Gastroesophageal sphincter (tissue), 4 donors: ENCODE measurements at regions not wholly inside any gene's neighbourhood (a gene's known extent, or its start where the extent isn't known, plus 50 kb on each side); places are given as distances from the start of the nearest gene placed in this dataset.

Experiments used
- ATAC-seq: fragments of 150-250 bp; one replicate; pipeline ENCODE4 v1.9.1; 2016; ENCODE audit warnings: mild to moderate bottlenecking, moderate library complexity
- H3K27ac ChIP-seq, 4 donors: fragments of 200-600 bp; sonication (generic) in 3 of 4; 1 replicate in 3 of 4; 2 replicates in 1 of 4; pipeline ENCODE4 v1.5.1; 2016 to 2019
- H3K27me3 ChIP-seq: fragments of 200-600 bp; sonication (generic); one replicate; pipeline ENCODE4 v1.5.1; 2019
- H3K36me3 ChIP-seq, 2 donors: fragments of 200-600 bp; sonication (generic); one replicate each; pipeline ENCODE4 v1.5.1; 2019; ENCODE audit warnings: control low read depth in 1 of 2
- H3K4me1 ChIP-seq, 3 donors: fragments of 200-600 bp; sonication (generic); 1 replicate in 2 of 3; 2 replicates in 1 of 3; pipeline ENCODE4 v1.5.1; 2016 to 2019; ENCODE audit warnings: control low read depth in 2 of 3
- H3K4me3 ChIP-seq, 2 donors: fragments of 200-600 bp; sonication (generic); one replicate each; pipeline ENCODE4 v1.5.1; 2019; ENCODE audit warnings: mild to moderate bottlenecking in 1 of 2, moderate library complexity in 1 of 2
- H3K9me3 ChIP-seq, 3 donors: fragments of 200-600 bp; sonication (generic); one replicate each; pipeline ENCODE4 v1.5.1; 2017 to 2019; ENCODE audit warnings: control low read depth in 2 of 3
- EP300 ChIP-seq: sonication (generic); formaldehyde crosslinking; IDR thresholded peaks from one replicate; pipeline ENCODE4 v1.6.1; 2017; ENCODE audit warnings: antibody characterized with exemption, mild to moderate bottlenecking
- POLR2A ChIP-seq, 2 donors: fragments of 450-650 bp; IDR thresholded peaks; one replicate each; pipeline ENCODE4 v1.6.1; 2017; ENCODE audit warnings: antibody characterized with exemption in 2 of 2, mild to moderate bottlenecking in 2 of 2, moderate library complexity in 1 of 2
- POLR2AphosphoS5 ChIP-seq: sonication (generic); formaldehyde crosslinking; IDR thresholded peaks from one replicate; pipeline ENCODE4 v1.6.1; 2017; ENCODE audit warnings: antibody characterized with exemption
- WGBS, 2 donors: methylation state at CpG; one replicate each; pipeline ENCODE4 v1.1.5; 2018; ENCODE audit warnings: low coverage in 1 of 2; 5-methylcytosine and 5-hydroxymethylcytosine counted together
- TF ChIP-seq, protein P1 (sequence below), 4 experiments: fragments of 200-600 bp in 2 of 4; fragments of 450-650 bp in 2 of 4; sonication (generic) in 1 of 4; IDR thresholded peaks; one replicate each; pipeline ENCODE4 v1.5.1; 2017 to 2019; ENCODE audit warnings: antibody characterized with exemption in 4 of 4, mild to moderate bottlenecking in 2 of 4, moderate library complexity in 2 of 4

DNA sequence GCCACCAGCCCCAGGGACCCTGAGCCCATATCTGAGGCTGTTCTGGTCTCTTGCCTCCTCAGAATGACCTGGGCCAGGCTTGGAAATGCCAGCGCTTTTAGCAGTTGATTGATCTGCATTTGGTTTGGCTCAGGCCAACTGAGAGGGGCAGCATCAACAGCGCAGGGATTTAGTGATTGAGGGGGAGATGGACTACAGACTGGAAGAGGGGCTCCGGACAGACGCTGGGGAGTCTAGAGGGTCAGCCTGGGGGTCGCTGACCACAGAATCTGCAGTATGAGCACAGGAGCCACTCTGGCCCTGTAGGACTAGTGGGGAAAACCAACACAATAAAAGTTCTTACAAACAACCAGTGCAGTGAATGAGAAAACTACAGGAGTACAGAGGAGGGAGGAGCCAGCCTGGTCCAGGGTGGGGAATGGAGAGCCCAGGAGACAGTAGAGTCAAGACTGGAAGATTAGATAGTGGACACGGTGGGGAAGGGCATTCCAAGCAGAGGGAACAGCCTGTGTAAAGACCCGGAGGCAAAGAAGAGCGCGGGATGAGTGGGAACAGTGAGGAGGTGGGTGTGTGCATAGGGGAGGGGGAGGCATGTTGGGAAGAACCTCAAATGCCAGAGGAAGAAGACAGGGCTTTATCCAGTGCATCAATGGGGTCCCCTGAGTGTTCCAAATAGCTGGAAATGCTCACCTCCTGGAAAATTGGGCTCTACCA is 128.9 kb downstream of the MRM1 start:
- no peaks in the 10 kb centered on the region for H3K4me1 ChIP-seq
- 40 to 56% methylated on average over 4 to 8 of the region's 9 CpGs for WGBS, 2 donors
- H3K27me3 ChIP-seq = peaks cover 78% of the 10 kb centered on the region
- H3K36me3 ChIP-seq = no peaks in the 10 kb centered on the region
- H3K9me3 ChIP-seq = no peaks in the 10 kb centered on the region
- TF ChIP-seq EP300 (no peak), POLR2A (IDR thresholded peaks at IDR 0.05) (no peak), POLR2AphosphoS5 (no peak)
- TF ChIP-seq, protein P1, sequence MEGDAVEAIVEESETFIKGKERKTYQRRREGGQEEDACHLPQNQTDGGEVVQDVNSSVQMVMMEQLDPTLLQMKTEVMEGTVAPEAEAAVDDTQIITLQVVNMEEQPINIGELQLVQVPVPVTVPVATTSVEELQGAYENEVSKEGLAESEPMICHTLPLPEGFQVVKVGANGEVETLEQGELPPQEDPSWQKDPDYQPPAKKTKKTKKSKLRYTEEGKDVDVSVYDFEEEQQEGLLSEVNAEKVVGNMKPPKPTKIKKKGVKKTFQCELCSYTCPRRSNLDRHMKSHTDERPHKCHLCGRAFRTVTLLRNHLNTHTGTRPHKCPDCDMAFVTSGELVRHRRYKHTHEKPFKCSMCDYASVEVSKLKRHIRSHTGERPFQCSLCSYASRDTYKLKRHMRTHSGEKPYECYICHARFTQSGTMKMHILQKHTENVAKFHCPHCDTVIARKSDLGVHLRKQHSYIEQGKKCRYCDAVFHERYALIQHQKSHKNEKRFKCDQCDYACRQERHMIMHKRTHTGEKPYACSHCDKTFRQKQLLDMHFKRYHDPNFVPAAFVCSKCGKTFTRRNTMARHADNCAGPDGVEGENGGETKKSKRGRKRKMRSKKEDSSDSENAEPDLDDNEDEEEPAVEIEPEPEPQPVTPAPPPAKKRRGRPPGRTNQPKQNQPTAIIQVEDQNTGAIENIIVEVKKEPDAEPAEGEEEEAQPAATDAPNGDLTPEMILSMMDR (IDR thresholded peaks at IDR 0.05) = no peak
- ATAC-seq = no peak
- no peak overlapping the region for H3K4me3 ChIP-seq
- H3K27ac ChIP-seq = no peak overlapping the region

DNA sequence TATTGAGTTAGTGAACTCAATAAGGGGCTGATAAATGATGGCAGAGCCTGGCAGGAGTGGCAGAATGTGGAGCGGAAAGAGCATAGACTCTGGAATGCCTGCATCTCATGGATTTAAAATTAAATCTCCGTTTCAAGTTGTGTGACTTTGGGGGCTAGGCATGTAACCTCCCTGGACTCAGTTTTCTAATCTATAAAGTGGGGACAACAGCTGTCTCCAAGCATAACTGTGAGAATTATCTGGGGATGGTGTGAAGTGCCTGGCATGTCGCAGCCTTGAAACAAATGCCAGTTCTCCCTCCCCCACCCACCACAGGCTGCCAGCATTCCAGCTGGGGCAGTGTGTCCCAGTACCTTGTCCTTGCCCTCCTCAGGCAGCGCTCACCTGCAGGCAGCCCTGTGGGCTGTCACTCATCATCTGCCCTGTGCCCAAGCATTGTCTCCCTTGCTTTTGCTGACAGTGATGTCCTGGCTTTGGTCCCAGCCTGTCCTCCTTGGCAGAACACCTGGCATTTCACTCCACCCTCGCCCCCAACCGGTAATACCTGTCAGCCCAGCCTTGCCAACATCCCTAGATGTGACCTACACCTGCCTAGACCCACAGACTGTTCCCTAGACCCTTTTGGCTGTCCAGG is 129.6 kb downstream of the MRM1 start:
- Histone ChIP-seq H3K9me3 (no peaks in the 10 kb centered on the region), H3K4me1 (no peaks in the 10 kb centered on the region), H3K27ac (no peak overlapping the region), H3K4me3 (no peak overlapping the region), H3K36me3 (no peaks in the 10 kb centered on the region), H3K27me3 (peaks cover 85% of the 10 kb centered on the region)
- 59 to 100% methylated on average over 1 to 5 of the region's 6 CpGs for WGBS, 2 donors
- TF ChIP-seq EP300 (no peak), POLR2A (IDR thresholded peaks at IDR 0.05) (no peak), POLR2AphosphoS5 (no peak)
- TF ChIP-seq, protein P1 (IDR thresholded peaks at IDR 0.05) = no peak
- no peak for ATAC-seq

DNA sequence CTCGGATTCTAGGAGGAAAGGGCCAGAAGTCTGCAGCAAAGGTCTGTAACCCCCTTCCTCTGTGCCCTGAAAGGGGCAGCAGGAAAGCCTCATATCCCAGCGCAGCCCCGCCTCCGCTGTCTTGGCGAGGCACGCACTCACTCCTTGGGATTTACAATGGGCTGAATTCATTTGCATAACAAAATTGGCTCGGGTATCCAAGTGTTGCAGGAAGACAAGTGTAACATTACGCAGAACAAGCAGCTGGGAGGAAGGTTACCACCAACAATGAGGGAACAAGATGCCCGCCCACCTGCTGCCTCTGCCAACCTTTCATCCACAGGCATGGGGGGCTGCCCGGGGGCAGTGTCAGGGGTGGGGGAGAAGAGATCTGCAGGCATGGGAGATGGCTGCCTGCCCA is 130.4 kb downstream of the MRM1 start:
- TF ChIP-seq POLR2AphosphoS5 (no peak), EP300 (no peak), POLR2A (IDR thresholded peaks at IDR 0.05) (no peak)
- TF ChIP-seq, protein P1 (IDR thresholded peaks at IDR 0.05) = no peak
- Histone ChIP-seq H3K27ac (no peak overlapping the region), H3K4me1 (no peaks in the 10 kb centered on the region), H3K36me3 (no peaks in the 10 kb centered on the region), H3K9me3 (no peaks in the 10 kb centered on the region), H3K27me3 (peaks cover 87% of the 10 kb centered on the region), H3K4me3 (no peak overlapping the region)
- no peak for ATAC-seq
- 17 to 23% methylated on average over 2 of the region's 10 CpGs for WGBS, 2 donors

DNA sequence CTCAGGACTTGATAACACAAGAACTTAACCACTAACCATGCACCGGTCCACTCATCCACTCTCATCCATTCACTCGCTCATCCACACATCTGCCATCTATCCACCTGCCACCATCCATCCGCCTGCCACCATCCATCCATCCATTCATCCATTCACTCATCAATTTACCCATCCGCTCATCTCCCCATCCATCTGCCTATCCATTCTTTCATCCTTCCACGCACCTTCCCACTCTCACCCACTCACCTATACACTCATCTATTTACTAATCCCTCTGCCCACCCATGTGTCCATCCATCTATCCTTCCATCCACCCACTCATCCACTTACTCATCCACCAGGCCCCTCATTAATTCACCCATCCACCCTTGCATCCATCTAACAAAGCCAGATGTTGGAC is 131.0 kb downstream of the MRM1 start:
- Histone ChIP-seq H3K4me1 (no peaks in the 10 kb centered on the region), H3K9me3 (no peaks in the 10 kb centered on the region), H3K36me3 (no peaks in the 10 kb centered on the region), H3K4me3 (no peak overlapping the region), H3K27ac (no peak overlapping the region), H3K27me3 (peaks cover 81% of the 10 kb centered on the region)
- ATAC-seq = no peak
- WGBS, 2 donors = 88 to 94% methylated on average over 2 to 5 of the region's 5 CpGs
- TF ChIP-seq POLR2AphosphoS5 = no peak
- TF ChIP-seq, protein P1 (IDR thresholded peaks at IDR 0.05) = no peak
- no peak for TF ChIP-seq EP300
- no peak for TF ChIP-seq POLR2A (IDR thresholded peaks at IDR 0.05)
